HepG2 (cell line): ENCODE measurements at regions not wholly inside any gene's neighbourhood (a gene's known extent, or its start where the extent isn't known, plus 50 kb on each side); places are given as distances from the start of the nearest gene placed in this dataset.

Experiments used
- BCL3 ChIP-seq: sonication (generic); formaldehyde crosslinking; IDR thresholded peaks from 2 replicates; pipeline ENCODE4 v1.5.1; 2020; ENCODE audit warnings: mild to moderate bottlenecking, missing genetic modification reagents, moderate library complexity
- CEBPB ChIP-seq: IDR thresholded peaks from 2 replicates; pipeline ENCODE4 v1.6.1; 2011; ENCODE audit warnings: low read depth, low read length, improper control_type of control experiment, borderline replicate concordance
- CREB1 ChIP-seq, 2 experiments: fragments of 450-650 bp in 1 of 2; IDR thresholded peaks; 2 replicates each; pipeline ENCODE4 v1.6.1; 2016 to 2017; ENCODE audit warnings: control low read depth in 1 of 2, mild to moderate bottlenecking in 1 of 2, missing compliant biosample characterization in 1 of 2, missing genetic modification characterization in 1 of 2
- CTCF ChIP-seq: sonication (generic); formaldehyde crosslinking; IDR thresholded peaks from 2 replicates; pipeline ENCODE4 v1.5.0; 2020; ENCODE audit warnings: mild to moderate bottlenecking, missing genetic modification reagents, moderate library complexity
- HOXA7 ChIP-seq: sonication (generic); formaldehyde crosslinking; IDR thresholded peaks from 2 replicates; pipeline ENCODE4 v1.8.1; 2022; ENCODE audit warnings: mild to moderate bottlenecking, missing genetic modification reagents, moderate library complexity
- MAFK ChIP-seq, 2 experiments: IDR thresholded peaks in 1 of 2; conservative IDR thresholded peaks in 1 of 2; 2 replicates each; pipeline ENCODE4 v1.6.1; 2011; ENCODE audit warnings: improper control_type of control experiment in 2 of 2, low read length in 2 of 2
- SATB2 ChIP-seq: sonication (generic); formaldehyde crosslinking; IDR thresholded peaks from 2 replicates; pipeline ENCODE4 v1.5.0; 2020; ENCODE audit warnings: missing genetic modification reagents
- STAT5B ChIP-seq: sonication (generic); formaldehyde crosslinking; IDR thresholded peaks from 2 replicates; pipeline ENCODE4 v1.4.0; 2020; ENCODE audit warnings: missing genetic modification reagents
- WIZ ChIP-seq: sonication (generic); formaldehyde crosslinking; IDR thresholded peaks from 2 replicates; pipeline ENCODE4 v1.5.1; 2020; ENCODE audit warnings: mild to moderate bottlenecking, missing genetic modification reagents
- ZEB1 ChIP-seq: IDR thresholded peaks from 2 replicates; pipeline ENCODE4 v1.6.1; 2012; ENCODE audit warnings: mild to moderate bottlenecking, low read depth, inconsistent platforms; ENCODE audit not compliant: insufficient replicate concordance
- ZNF550 ChIP-seq: sonication (generic); formaldehyde crosslinking; IDR thresholded peaks from 2 replicates; pipeline ENCODE4 v1.4.0; 2020; ENCODE audit warnings: mild to moderate bottlenecking, missing genetic modification reagents, borderline replicate concordance
- ZSCAN30 ChIP-seq: sonication (generic); formaldehyde crosslinking; IDR thresholded peaks from 2 replicates; pipeline ENCODE4 v1.5.0; 2020; ENCODE audit warnings: mild to moderate bottlenecking, missing genetic modification reagents
- TF ChIP-seq, protein P1 (sequence below): sonication (generic); formaldehyde crosslinking; IDR thresholded peaks from 2 replicates; pipeline ENCODE4 v1.4.0; 2020; ENCODE audit warnings: missing genetic modification reagents
- TF ChIP-seq, protein P2 (sequence below): sonication (generic); formaldehyde crosslinking; IDR thresholded peaks from 2 replicates; pipeline ENCODE4 v1.4.0; 2020; ENCODE audit warnings: missing genetic modification reagents

- TF ChIP-seq, protein P1, sequence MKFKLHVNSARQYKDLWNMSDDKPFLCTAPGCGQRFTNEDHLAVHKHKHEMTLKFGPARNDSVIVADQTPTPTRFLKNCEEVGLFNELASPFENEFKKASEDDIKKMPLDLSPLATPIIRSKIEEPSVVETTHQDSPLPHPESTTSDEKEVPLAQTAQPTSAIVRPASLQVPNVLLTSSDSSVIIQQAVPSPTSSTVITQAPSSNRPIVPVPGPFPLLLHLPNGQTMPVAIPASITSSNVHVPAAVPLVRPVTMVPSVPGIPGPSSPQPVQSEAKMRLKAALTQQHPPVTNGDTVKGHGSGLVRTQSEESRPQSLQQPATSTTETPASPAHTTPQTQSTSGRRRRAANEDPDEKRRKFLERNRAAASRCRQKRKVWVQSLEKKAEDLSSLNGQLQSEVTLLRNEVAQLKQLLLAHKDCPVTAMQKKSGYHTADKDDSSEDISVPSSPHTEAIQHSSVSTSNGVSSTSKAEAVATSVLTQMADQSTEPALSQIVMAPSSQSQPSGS (CRISPR knock-in tag): no peak
- no peak for TF ChIP-seq HOXA7 (CRISPR knock-in tag)
- no peak for TF ChIP-seq WIZ (CRISPR knock-in tag)
- TF ChIP-seq BCL3: no peak
- no peak for TF ChIP-seq CTCF
- no peak for TF ChIP-seq ZNF550 (CRISPR knock-in tag)
- no peak for TF ChIP-seq CEBPB
- TF ChIP-seq ZSCAN30 (CRISPR knock-in tag): no peak
- TF ChIP-seq MAFK (conservative IDR thresholded peaks at IDR 0.05 in 1 of 2, IDR thresholded peaks at IDR 0.05 in 1 of 2; ENCODE audit: low read length in 2 of 2): no peak
- no peak for TF ChIP-seq STAT5B (CRISPR knock-in tag)
- TF ChIP-seq CREB1 (IDR thresholded peaks at IDR 0.05): peak; percentile 95
- no peak for TF ChIP-seq CREB1 (CRISPR knock-in tag; IDR thresholded peaks at IDR 0.05)
- TF ChIP-seq SATB2 (CRISPR knock-in tag): no peak
- TF ChIP-seq, protein P2, sequence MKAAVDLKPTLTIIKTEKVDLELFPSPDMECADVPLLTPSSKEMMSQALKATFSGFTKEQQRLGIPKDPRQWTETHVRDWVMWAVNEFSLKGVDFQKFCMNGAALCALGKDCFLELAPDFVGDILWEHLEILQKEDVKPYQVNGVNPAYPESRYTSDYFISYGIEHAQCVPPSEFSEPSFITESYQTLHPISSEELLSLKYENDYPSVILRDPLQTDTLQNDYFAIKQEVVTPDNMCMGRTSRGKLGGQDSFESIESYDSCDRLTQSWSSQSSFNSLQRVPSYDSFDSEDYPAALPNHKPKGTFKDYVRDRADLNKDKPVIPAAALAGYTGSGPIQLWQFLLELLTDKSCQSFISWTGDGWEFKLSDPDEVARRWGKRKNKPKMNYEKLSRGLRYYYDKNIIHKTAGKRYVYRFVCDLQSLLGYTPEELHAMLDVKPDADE (CRISPR knock-in tag): no peak
- TF ChIP-seq ZEB1: no peak
Measured at GRCh38 chr3:146896711-146897110, 291.6 kb upstream of the PLSCR5 start.
